AG08396 (cell line): ENCODE measurements at regions not wholly inside any gene's neighbourhood (a gene's known extent, or its start where the extent isn't known, plus 50 kb on each side); places are given as distances from the start of the nearest gene placed in this dataset.

Experiments
- DNase-seq: peaks from one replicate; pipeline ENCODE4 v3.0.0; 2012; ENCODE audit warnings: low spot score, mixed read lengths

DNA sequence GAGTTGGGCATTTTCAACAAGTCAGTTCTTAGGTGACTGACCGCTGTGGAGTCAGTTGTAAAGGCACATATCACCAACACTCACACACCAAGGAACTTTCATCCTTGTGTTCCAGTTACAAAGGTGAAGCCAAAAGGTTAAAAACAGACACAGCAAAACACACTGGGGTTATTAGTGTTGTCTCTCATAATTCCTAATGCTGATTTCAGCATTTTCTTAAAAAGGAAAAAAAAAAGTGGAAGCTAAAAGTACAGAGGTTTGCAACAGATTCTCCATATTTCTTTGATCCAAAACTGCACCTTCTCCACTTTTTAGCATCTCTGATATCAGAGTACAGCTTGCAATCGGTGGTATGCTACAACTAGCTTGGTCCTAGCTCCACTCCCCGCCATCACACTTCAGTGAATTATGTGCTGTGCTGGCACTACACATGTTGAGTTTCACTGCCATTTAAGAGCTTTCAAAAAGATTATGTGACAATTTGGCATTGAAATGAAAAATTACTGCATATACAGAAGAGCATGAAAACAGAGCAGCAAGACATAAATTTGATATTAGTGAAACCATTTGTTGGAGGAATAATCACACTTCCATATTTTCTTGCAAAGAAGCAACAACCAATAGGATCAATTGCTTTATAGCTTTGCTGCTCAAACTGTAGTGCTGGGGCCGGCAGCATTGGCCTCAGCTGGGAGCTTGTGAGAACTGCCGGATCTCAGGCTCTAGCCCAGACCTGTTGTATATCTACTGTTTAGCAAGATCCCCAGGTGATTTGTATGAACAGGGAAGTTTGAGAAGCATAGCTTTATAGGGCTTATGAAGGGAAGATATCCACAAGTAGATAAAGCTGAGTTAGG is 62.3 kb upstream of the DAPL1 start:
- DNase-seq, result no peak

DNA sequence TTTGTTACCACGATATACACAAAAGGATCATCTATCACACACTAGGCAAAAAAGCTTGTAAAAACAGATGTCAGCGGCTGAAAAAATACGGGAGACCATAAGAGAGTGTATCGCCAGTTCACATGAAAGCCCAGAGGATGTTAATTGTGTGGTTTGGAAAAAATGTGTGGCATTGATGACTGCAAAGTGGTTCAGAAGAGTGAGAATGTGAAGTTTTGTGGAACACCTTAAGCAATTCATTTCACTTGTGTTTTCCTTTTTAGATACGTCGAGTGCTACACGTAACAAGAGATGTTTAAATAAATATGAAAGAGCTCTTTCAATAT is 61.7 kb upstream of the DAPL1 start:
- DNase-seq, result no peak

DNA sequence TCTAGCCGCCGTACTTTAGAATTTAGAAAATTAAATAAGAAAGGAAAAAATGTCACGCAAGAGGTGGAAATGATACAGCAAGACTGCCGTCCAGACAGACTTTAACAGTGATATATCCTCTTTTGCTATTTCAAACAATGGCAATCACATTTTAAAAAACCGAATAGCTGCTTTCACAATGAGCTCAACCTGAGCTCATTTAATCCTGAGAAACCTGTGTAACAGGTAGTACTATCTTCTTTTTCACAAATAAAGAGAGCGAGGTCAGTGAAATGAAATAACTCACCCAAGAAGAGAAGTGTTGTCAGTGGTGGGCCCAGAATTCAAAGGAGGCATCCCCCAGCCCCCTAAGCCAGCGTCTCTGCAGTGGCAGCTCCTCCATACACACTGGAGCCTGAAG is 60.7 kb upstream of the DAPL1 start:
- DNase-seq, result no peak

DNA sequence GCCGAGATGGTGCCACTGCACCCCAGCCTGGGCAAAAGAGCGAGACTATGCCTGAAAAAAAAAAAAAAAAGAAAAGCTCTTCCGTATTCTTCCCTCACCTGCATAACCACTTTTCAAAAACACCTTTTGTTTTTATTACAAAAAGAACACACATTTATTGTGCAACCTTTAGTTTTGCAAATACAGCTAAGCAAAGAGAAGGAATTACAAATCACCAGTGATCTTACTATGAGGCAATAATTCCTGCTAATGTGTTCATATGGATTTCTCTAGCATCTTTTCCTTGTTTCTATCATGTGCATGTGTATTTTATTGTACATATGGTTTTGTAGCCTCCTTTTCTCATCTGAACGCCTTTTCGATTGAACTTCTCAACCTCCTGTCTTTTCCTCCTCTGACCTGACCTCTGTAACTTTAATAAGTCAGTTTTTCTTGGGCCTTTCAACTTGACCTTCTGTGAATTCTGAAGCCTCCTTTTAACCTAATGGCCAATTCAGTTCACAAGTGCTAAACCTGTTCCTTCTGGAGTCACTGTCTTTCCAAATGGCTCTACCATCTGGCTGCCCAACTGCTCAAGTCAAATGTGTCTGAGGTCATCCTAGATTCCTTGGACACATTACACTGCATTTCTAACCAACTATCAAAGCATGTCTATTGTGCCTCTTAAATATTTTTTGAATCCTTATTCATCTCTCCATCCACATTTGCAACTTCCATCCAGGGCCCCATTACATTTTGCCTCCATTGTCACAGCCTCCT is 59.1 kb upstream of the DAPL1 start:
- no peak for DNase-seq

DNA sequence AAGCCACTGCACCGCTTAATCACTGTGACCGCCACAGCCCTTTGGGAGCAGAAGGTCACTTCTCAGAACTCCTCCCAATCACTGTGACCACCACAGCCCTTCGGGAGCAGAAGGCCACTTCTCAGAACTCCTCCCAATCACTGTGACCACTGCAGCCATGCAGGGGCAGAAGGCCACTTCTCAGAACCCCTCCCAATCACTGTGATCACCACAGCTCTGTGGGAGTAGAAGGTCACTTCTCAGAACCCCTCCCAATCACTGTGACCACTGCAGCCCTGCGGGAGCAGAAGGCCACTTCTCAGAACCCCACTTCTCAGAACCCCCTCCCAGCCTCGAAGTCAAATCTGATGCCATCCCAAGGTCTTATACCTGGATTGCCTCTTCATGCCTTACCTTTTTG is 56.8 kb upstream of the DAPL1 start:
- no peak for DNase-seq

DNA sequence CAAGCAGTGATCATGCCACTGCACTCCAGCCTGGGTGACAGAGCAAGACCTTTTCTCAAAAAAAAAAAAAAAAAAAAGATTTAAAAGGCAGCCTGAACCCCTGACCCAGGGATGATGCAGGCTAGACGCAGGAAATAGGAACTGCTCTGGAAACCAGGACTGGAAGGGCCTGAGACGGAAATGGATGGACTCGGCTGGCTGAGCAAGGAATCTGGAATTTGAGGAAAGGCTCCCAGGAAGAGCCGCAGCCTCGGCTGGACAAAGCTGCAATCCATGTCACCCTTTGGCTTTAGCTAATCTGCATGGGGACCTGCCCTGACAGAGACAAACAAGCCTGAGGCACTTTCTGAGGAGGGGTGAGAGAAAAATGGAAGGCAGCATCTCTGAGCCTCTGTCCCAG is 55.0 kb upstream of the DAPL1 start:
- no peak for DNase-seq

DNA sequence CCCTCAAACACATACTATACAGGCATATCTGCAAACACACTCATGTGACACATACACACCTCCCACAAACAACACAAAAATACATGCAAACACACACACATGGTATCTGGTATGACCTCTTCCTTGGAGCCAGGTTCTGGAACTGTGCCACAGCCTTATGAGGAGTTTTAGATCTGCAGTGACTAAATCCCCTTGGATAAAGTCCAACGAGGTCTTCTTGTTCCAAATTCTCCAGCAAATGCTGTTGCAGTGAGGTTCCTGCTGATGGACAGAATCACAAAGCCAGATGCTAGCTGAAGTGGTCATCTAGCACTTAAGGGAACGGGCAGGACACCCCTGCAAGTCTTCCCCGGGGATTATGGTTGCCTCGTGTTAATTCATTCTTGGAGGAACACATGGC is 54.5 kb upstream of the DAPL1 start:
- no peak for DNase-seq

DNA sequence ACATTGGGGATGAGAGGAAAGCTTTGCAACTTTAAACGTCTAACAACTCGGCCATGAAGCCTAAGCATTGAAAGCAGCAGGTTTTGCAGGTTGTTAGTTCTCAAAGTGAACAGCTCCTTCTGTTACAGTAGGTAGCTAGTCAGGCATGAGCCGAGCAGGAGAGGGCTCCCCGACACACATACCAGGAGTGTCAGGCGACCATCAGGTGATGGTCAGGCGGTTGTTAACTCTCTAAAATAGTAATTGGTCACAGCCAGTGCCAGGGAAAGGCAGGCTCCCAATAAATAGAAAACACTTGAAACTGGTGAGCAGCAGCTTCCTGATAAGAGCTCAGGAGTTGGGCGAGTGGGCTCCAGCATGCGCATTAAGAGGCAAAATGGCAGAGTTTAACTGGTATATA is 53.5 kb upstream of the DAPL1 start:
- no peak for DNase-seq

DNA sequence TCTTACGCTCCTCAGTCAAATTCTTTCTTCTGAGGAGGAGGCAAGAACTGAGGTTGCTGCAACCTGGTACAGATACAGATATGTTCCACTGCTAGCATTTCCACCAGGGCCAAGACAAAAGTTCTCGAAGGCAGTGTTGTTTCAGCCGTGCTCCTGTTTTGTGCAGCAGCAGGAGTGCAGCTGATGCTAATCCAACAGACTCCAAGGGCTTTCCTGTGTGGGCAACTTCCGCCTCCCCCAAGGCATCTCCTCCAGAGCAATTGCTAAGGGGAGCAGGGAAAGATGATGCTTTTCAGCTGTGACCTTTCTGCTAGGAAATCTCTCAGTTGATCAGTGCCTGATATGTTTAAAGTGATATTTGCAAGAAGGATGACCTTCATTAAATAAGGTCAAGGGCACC is 52.6 kb upstream of the DAPL1 start:
- DNase-seq, result no peak

DNA sequence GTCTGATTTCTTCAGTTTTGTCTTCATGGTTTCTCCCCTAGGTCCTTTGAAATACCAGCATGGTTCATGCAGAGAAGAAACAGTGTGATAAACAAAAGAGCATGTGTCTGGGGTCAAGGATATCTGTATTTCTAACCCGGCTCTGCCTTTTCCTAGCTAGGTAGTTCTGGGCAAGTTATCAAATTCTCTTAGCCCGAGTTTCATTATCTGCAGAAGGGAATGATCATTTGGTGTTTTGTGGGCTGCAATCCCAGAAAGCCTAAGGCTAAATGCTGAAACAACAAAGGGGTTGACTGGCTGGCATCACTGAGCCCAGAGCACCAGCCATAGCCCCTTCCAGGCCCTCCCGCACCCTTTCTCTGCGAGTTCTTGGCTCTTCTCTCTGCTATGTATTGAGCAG is 51.7 kb upstream of the DAPL1 start:
- DNase-seq, result no peak

DNA sequence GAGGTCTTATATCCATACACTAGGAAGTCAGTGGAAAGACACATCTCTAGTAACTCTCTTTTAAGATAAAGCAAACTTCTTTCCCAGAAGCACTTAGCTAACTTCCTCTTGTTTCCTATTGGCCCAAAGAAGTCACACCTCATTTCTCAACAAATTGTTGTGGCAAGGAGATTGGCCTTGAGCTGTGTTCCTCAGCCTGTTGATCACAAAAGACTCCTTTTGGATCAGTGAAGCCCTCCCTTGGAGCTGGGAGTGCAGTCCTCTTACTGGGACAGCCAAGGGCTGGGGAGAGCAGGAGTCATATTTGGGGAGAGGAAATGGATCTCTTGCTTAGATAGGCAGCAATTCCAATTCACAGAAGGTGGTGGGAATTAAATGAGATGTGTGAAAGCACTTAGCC is 51.2 kb upstream of the DAPL1 start:
- no peak for DNase-seq

DNA sequence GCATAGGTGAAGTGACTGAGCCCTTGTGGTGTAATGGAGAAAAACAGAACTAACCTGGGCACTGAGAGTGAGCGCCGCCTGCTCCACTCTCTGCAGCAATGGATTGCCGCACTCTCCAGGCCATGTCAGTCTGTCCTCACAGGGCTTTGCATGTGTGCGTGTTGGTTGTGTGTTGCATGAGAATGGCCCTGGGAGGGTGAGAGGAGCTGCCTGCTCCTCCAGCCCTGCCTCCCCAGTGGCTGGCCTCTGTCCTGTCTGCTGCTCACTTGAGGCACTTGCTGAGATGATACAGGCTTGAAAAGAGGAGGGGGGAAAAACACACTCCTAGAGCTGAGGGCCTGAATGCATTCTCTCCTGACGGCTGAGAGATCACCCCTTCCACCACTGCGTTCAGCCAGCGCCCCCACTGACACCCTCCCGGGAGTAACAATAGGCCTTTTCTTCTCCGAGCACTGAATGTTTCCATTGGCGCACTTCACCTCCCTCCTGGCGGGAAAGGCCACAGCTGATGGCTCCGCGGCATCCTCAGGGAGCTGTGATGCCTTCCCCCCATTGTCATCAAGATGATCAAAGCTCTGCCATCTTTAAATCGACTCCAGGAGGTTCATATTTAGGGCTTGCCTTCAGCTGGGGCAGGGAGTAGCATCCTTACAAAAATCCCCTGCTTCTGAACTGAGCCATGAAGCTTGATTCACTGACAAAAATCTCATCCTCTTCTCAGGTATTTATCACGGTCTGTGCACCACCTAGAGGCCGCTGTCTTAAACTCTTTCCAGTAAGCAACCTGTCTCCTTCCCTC is 49.9 kb upstream of the DAPL1 start:
- DNase-seq, result peak; percentile 25
